Uterus (tissue), 3 donors: ENCODE measurements at regions not wholly inside any gene's neighbourhood (a gene's known extent, or its start where the extent isn't known, plus 50 kb on each side); places are given as distances from the start of the nearest gene placed in this dataset.

Experiments
- DNase-seq, 2 donors: peaks; one replicate each; pipeline ENCODE4 v3.0.0-alpha.2; 2019 to 2020
- H3K27ac ChIP-seq, 2 donors: fragments of 200-600 bp; sonication (generic); 1 replicate in 1 of 2; 2 replicates in 1 of 2; pipeline ENCODE4 v1.5.1; 2016 to 2018
- H3K27me3 ChIP-seq, 2 donors: fragments of 200-600 bp; sonication (generic); one replicate each; pipeline ENCODE4 v1.5.1; 2018 to 2019; ENCODE audit warnings: control low read depth in 1 of 2
- H3K36me3 ChIP-seq, 2 donors: fragments of 200-600 bp; sonication (generic); one replicate each; pipeline ENCODE4 v1.5.1; 2019; ENCODE audit warnings: control low read depth in 1 of 2
- H3K4me1 ChIP-seq, 2 donors: fragments of 200-600 bp; sonication (generic); one replicate each; pipeline ENCODE4 v1.5.1; 2018 to 2019; ENCODE audit warnings: control low read depth in 1 of 2
- H3K4me3 ChIP-seq, 2 donors: fragments of 200-600 bp; sonication (generic); 1 replicate in 1 of 2; 2 replicates in 1 of 2; pipeline ENCODE4 v1.5.1; 2018 to 2019; ENCODE audit warnings: mild to moderate bottlenecking in 1 of 2
- H3K9me3 ChIP-seq, 2 donors: fragments of 200-600 bp; sonication (generic); one replicate each; pipeline ENCODE4 v1.5.1; 2019; ENCODE audit warnings: control low read depth in 1 of 2
- CTCF ChIP-seq, 4 experiments: fragments of 200-600 bp in 2 of 4; fragments of 450-650 bp in 2 of 4; sonication (generic) in 2 of 4; IDR thresholded peaks; one replicate each; pipeline ENCODE4 v1.5.1; 2016 to 2019; ENCODE audit warnings: antibody characterized with exemption in 4 of 4, mild to moderate bottlenecking in 2 of 4, moderate library complexity in 1 of 4
- POLR2A ChIP-seq, 2 donors: fragments of 450-650 bp; IDR thresholded peaks; one replicate each; pipeline ENCODE4 v1.6.1; 2016; ENCODE audit warnings: antibody characterized with exemption in 2 of 2, mild to moderate bottlenecking in 1 of 2, moderate library complexity in 1 of 2
- intact Hi-C: fragments of 100-400 bp; cut with DNase I; formaldehyde crosslinking; loops from one replicate; pipeline ENCODE4 v1.15.1; 2023; ENCODE audit warnings: low total_unique reads
- donor health status: DM: yes; HTN: yes; CAD: no.

GRCh38 chr6:92473056-92473455 lies 946.3 kb downstream of the EPHA7 start:
- Histone ChIP-seq H3K4me1 (no peaks in the 10 kb centered on the region), H3K27ac (no peak overlapping the region), H3K36me3 (no peaks in the 10 kb centered on the region), H3K27me3 (no peaks in the 10 kb centered on the region), H3K4me3 (no peak overlapping the region), H3K9me3 (no peaks in the 10 kb centered on the region)
- no peak for TF ChIP-seq POLR2A (IDR thresholded peaks at IDR 0.05)
- intact Hi-C loops = no loop called here
- no peak for DNase-seq

GRCh38 chr6:92469186-92469828 lies 950.1 kb downstream of the EPHA7 start:
- H3K36me3 ChIP-seq = no peaks in the 10 kb centered on the region
- no peak overlapping the region for H3K27ac ChIP-seq
- no peak for DNase-seq
- no peak for TF ChIP-seq POLR2A (IDR thresholded peaks at IDR 0.05)
- TF ChIP-seq CTCF (IDR thresholded peaks at IDR 0.05) = no peak
- no peaks in the 10 kb centered on the region for H3K9me3 ChIP-seq
- no peaks in the 10 kb centered on the region for H3K27me3 ChIP-seq
- no peak overlapping the region for H3K4me3 ChIP-seq
- intact Hi-C loops = no loop called here
- no peaks in the 10 kb centered on the region for H3K4me1 ChIP-seq

GRCh38 chr6:92468066-92468465 lies 951.3 kb downstream of the EPHA7 start:
- no peaks in the 10 kb centered on the region for H3K9me3 ChIP-seq
- H3K27ac ChIP-seq = no peak overlapping the region
- no peaks in the 10 kb centered on the region for H3K4me1 ChIP-seq
- TF ChIP-seq POLR2A (IDR thresholded peaks at IDR 0.05) = no peak
- TF ChIP-seq CTCF (IDR thresholded peaks at IDR 0.05) = no peak
- H3K4me3 ChIP-seq = no peak overlapping the region
- H3K36me3 ChIP-seq = no peaks in the 10 kb centered on the region
- DNase-seq = no peak
- intact Hi-C loops = no loop called here
- no peaks in the 10 kb centered on the region for H3K27me3 ChIP-seq

- Histone ChIP-seq H3K9me3 (no peaks in the 10 kb centered on the region), H3K27ac (no peak overlapping the region), H3K4me1 (no peaks in the 10 kb centered on the region), H3K36me3 (no peaks in the 10 kb centered on the region), H3K27me3 (no peaks in the 10 kb centered on the region), H3K4me3 (no peak overlapping the region)
- intact Hi-C loops = no loop called here
- no peak for TF ChIP-seq CTCF (IDR thresholded peaks at IDR 0.05)
- TF ChIP-seq POLR2A (IDR thresholded peaks at IDR 0.05) = no peak
- no peak for DNase-seq
These were observed 959.2 kb downstream of the EPHA7 start for GRCh38 chr6:92460133-92460532.

- Histone ChIP-seq H3K27me3 (no peaks in the 10 kb centered on the region), H3K9me3 (no peaks in the 10 kb centered on the region), H3K36me3 (no peaks in the 10 kb centered on the region), H3K4me3 (no peak overlapping the region), H3K4me1 (no peaks in the 10 kb centered on the region), H3K27ac (no peak overlapping the region)
- DNase-seq = no peak
- intact Hi-C loops = no loop called here
- TF ChIP-seq CTCF (IDR thresholded peaks at IDR 0.05) (no peak), POLR2A (IDR thresholded peaks at IDR 0.05) (no peak)
These were observed 959.8 kb downstream of the EPHA7 start for GRCh38 chr6:92459606-92460005.

GRCh38 chr6:92446052-92446451 lies 973.3 kb downstream of the EPHA7 start:
- H3K4me3 ChIP-seq = no peak overlapping the region
- no peaks in the 10 kb centered on the region for H3K9me3 ChIP-seq
- intact Hi-C loops = no loop called here
- TF ChIP-seq CTCF (IDR thresholded peaks at IDR 0.05) (no peak), POLR2A (IDR thresholded peaks at IDR 0.05) (no peak)
- no peaks in the 10 kb centered on the region for H3K27me3 ChIP-seq
- H3K4me1 ChIP-seq = no peaks in the 10 kb centered on the region
- no peaks in the 10 kb centered on the region for H3K36me3 ChIP-seq
- no peak for DNase-seq
- H3K27ac ChIP-seq = no peak overlapping the region
